Fibroblast of lung (primary cell): ENCODE measurements at regions not wholly inside any gene's neighbourhood (a gene's known extent, or its start where the extent isn't known, plus 50 kb on each side); places are given as distances from the start of the nearest gene placed in this dataset.

Source experiments
- DNase-seq, 2 donors: peaks; one replicate each; pipeline versions ENCODE4 v3.0.0 to v3.0.0-alpha.2; 2010; ENCODE audit warnings: low read depth in 2 of 2
- H2AFZ ChIP-seq: 2 replicates; pipeline ENCODE4 v1.5.1; 2012; ENCODE audit warnings: low read length, control low read depth, inconsistent platforms
- H3K27ac ChIP-seq: 2 replicates; pipeline ENCODE4 v1.5.1; 2011; ENCODE audit warnings: low read length, control low read depth; ENCODE audit not compliant: insufficient read depth
- H3K27me3 ChIP-seq: 2 replicates; pipeline ENCODE4 v1.5.1; 2011; ENCODE audit warnings: mild to moderate bottlenecking, low read length; ENCODE audit not compliant: control insufficient read depth, insufficient read depth
- H3K36me3 ChIP-seq: 2 replicates; pipeline ENCODE4 v1.5.1; 2011; ENCODE audit warnings: low read length; ENCODE audit not compliant: control insufficient read depth, insufficient read depth
- H3K4me1 ChIP-seq: 2 replicates; pipeline ENCODE4 v1.5.1; 2011; ENCODE audit warnings: low read length; ENCODE audit not compliant: control insufficient read depth, insufficient read depth; ENCODE audit errors: extremely low read depth
- H3K4me2 ChIP-seq: 2 replicates; pipeline ENCODE4 v1.5.1; 2011; ENCODE audit warnings: low read length, control low read depth; ENCODE audit not compliant: insufficient read depth; ENCODE audit errors: extremely low read depth
- H3K4me3 ChIP-seq, 4 experiments: fragments of 200-600 bp in 1 of 4; sonication (generic) in 1 of 4; replicated peaks in 1 of 4; 2 replicates each; pipeline ENCODE4 v1.5.1; 2011 to 2016; ENCODE audit warnings: low read length in 4 of 4, low read depth in 3 of 4, mild to moderate bottlenecking in 3 of 4, control low read depth in 2 of 4, inconsistent platforms in 1 of 4, mixed read lengths in 1 of 4; ENCODE audit not compliant: insufficient read depth in 1 of 4; ENCODE audit errors: control extremely low read depth in 1 of 4
- H3K79me2 ChIP-seq: 2 replicates; pipeline ENCODE4 v1.5.1; 2012; ENCODE audit warnings: mild to moderate bottlenecking, low read length, inconsistent platforms; ENCODE audit not compliant: control insufficient read depth, insufficient read depth
- H3K9ac ChIP-seq: 2 replicates; pipeline ENCODE4 v1.5.1; 2011; ENCODE audit warnings: mild to moderate bottlenecking, low read length, control low read depth; ENCODE audit not compliant: insufficient read depth
- H3K9me3 ChIP-seq: 2 replicates; pipeline ENCODE4 v1.5.1; 2012; ENCODE audit warnings: low read depth, low read length; ENCODE audit not compliant: control insufficient read depth, insufficient read depth
- H4K20me1 ChIP-seq: 2 replicates; pipeline ENCODE4 v1.5.1; 2011; ENCODE audit warnings: low read length; ENCODE audit not compliant: control insufficient read depth, insufficient read depth; ENCODE audit errors: extremely low read depth
- EZH2 ChIP-seq: IDR thresholded peaks from 2 replicates; pipeline ENCODE4 v1.5.1; 2012; ENCODE audit warnings: low read length, control low read depth, mild to moderate bottlenecking; ENCODE audit errors: missing control alignments
- TF ChIP-seq, protein P1 (sequence below), 2 donors: IDR thresholded peaks in 1 of 2; conservative IDR thresholded peaks in 1 of 2; 1 replicate in 1 of 2; 2 replicates in 1 of 2; pipeline ENCODE4 v1.5.1; 2011 to 2012; ENCODE audit warnings: low read length in 2 of 2, control low read depth in 1 of 2, inconsistent platforms in 1 of 2, low read depth in 1 of 2, mild to moderate bottlenecking in 1 of 2

DNA sequence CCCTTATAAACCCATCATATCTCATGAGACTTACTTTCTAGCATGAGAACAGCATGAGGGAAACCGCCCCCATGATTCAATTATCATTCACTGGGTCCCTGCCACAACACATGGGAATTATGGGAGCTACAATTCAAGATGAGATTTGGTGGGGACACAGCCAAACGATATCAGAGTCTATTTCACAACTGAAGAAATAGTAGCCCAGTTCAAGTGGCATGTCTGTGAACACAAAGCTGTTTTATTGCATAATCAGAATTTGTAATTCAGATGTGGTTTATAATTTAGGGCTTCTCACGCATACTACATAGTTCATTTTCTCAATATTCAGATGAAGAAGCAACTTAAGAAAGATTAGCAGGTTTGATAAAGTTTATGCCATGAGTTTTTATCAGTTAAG, 1188.0 kb upstream of the ALCAM start:
- Histone ChIP-seq H4K20me1 (no peaks in the 10 kb centered on the region), H3K9ac (no peak overlapping the region), H3K79me2 (no peaks in the 10 kb centered on the region), H3K4me2 (no peak overlapping the region), H3K36me3 (no peaks in the 10 kb centered on the region), H3K9me3 (no peaks in the 10 kb centered on the region), H3K27ac (no peak overlapping the region), H3K4me1 (no peaks in the 10 kb centered on the region), H2AFZ (no peak overlapping the region), H3K27me3 (no peaks in the 10 kb centered on the region), H3K4me3 (no peak overlapping the region)
- no peak for TF ChIP-seq EZH2
- TF ChIP-seq, protein P1, sequence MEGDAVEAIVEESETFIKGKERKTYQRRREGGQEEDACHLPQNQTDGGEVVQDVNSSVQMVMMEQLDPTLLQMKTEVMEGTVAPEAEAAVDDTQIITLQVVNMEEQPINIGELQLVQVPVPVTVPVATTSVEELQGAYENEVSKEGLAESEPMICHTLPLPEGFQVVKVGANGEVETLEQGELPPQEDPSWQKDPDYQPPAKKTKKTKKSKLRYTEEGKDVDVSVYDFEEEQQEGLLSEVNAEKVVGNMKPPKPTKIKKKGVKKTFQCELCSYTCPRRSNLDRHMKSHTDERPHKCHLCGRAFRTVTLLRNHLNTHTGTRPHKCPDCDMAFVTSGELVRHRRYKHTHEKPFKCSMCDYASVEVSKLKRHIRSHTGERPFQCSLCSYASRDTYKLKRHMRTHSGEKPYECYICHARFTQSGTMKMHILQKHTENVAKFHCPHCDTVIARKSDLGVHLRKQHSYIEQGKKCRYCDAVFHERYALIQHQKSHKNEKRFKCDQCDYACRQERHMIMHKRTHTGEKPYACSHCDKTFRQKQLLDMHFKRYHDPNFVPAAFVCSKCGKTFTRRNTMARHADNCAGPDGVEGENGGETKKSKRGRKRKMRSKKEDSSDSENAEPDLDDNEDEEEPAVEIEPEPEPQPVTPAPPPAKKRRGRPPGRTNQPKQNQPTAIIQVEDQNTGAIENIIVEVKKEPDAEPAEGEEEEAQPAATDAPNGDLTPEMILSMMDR (conservative IDR thresholded peaks at IDR 0.05 in 1 of 2, IDR thresholded peaks at IDR 0.05 in 1 of 2; ENCODE audit: low read depth in 1 of 2, low read length in 2 of 2) = no peak
- DNase-seq = no peak

DNA sequence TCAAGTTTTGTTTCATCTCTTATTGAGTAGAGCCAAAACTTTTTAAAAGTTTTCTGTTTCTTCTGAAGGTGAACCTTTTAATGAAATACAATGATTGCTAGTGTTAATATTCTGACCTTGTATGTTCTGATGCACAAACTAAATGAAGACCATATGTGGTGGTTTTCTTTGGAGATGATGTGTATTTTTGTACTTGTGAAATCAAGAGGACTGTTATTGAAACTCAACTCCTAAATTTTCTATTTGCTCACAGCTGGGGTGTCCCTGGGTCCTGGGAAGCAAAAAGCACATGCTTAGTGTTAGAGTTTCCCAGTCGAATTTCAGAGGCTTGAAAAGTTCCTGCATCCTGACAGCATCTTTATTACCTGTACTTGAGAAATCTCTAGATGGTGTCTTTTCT, 1185.8 kb upstream of the ALCAM start:
- Histone ChIP-seq H3K27ac (no peak overlapping the region), H3K79me2 (no peaks in the 10 kb centered on the region), H4K20me1 (no peaks in the 10 kb centered on the region), H3K4me1 (no peaks in the 10 kb centered on the region), H3K9me3 (no peaks in the 10 kb centered on the region), H3K4me2 (no peak overlapping the region), H3K9ac (no peak overlapping the region), H3K36me3 (no peaks in the 10 kb centered on the region), H3K27me3 (no peaks in the 10 kb centered on the region), H3K4me3 (no peak overlapping the region), H2AFZ (no peak overlapping the region)
- no peak for TF ChIP-seq EZH2
- TF ChIP-seq, protein P1 (conservative IDR thresholded peaks at IDR 0.05 in 1 of 2, IDR thresholded peaks at IDR 0.05 in 1 of 2; ENCODE audit: low read depth in 1 of 2, low read length in 2 of 2) = no peak
- DNase-seq = no peak

DNA sequence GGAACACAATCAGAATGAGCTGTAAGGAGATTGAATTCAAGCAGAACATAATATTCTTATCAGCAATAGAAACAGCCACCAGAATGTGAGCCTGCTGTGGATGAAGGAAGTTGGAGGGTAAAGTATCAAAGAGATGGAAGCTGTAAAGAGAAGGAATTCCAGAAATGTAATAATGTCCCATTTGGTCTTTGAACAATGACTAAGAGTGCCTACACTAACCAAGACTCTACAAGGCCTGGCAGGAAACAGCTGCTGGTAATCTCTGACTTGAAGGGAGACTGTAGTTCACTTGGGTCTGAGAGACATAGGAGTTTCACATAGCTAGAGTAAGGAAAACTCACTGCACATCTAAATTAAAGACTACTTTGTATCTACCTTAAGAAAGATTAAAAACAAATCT, 1176.0 kb upstream of the ALCAM start:
- TF ChIP-seq, protein P1 (conservative IDR thresholded peaks at IDR 0.05 in 1 of 2, IDR thresholded peaks at IDR 0.05 in 1 of 2; ENCODE audit: low read depth in 1 of 2, low read length in 2 of 2) = no peak
- TF ChIP-seq EZH2 = no peak
- Histone ChIP-seq H4K20me1 (no peaks in the 10 kb centered on the region), H3K27ac (no peak overlapping the region), H3K4me2 (no peak overlapping the region), H3K4me1 (no peaks in the 10 kb centered on the region), H3K4me3 (no peak overlapping the region), H3K36me3 (no peaks in the 10 kb centered on the region), H3K9me3 (no peaks in the 10 kb centered on the region), H3K27me3 (no peaks in the 10 kb centered on the region), H3K79me2 (no peaks in the 10 kb centered on the region), H3K9ac (no peak overlapping the region), H2AFZ (no peak overlapping the region)
- DNase-seq = peak in 1 of 2 donors; percentile 14
